ENCODE measurements at regions not wholly inside any gene's neighbourhood (a gene's known extent, or its start where the extent isn't known, plus 50 kb on each side); places are given as distances from the start of the nearest gene placed in this dataset.

GRCh38 chr4:27085396-27085795, 224.8 kb downstream of the STIM2 start:
- peaks cover 5% of the 10 kb centered on the region for H3K9me3 Mint-ChIP-seq (ENCODE audit: unreplicated experiment)
- H3K4me3 Mint-ChIP-seq (ENCODE audit: unreplicated experiment) = peak overlapping the region; percentile 89
- H3K27me3 Mint-ChIP-seq (ENCODE audit: unreplicated experiment) = peaks cover 9% of the 10 kb centered on the region
- no peak for DNase-seq
- peak overlapping the region; percentile 24 for H3K27ac Mint-ChIP-seq (ENCODE audit: unreplicated experiment)
- no peak for TF ChIP-seq CTCF (IDR thresholded peaks at IDR 0.05; ENCODE audit: partially characterized antibody, unreplicated experiment)
- H3K36me3 Mint-ChIP-seq (ENCODE audit: unreplicated experiment) = no peaks in the 10 kb centered on the region
- H3K4me1 Mint-ChIP-seq (ENCODE audit: low read depth, unreplicated experiment) = peaks cover 17% of the 10 kb centered on the region

- no peak overlapping the region for H3K4me3 Mint-ChIP-seq (ENCODE audit: unreplicated experiment)
- H3K4me1 Mint-ChIP-seq (ENCODE audit: low read depth, unreplicated experiment) = peaks cover 9% of the 10 kb centered on the region
- H3K27me3 Mint-ChIP-seq (ENCODE audit: unreplicated experiment) = peaks cover 9% of the 10 kb centered on the region
Measured at GRCh38 chr4:27087306-27088045, 226.8 kb downstream of the STIM2 start.

GRCh38 chr4:27088491-27088890, 227.8 kb downstream of the STIM2 start:
- H3K36me3 Mint-ChIP-seq (ENCODE audit: unreplicated experiment) = no peaks in the 10 kb centered on the region
- H3K4me1 Mint-ChIP-seq (ENCODE audit: low read depth, unreplicated experiment) = peaks cover 9% of the 10 kb centered on the region
- peaks cover 5% of the 10 kb centered on the region for H3K9me3 Mint-ChIP-seq (ENCODE audit: unreplicated experiment)
- no peak for DNase-seq
- peaks cover 9% of the 10 kb centered on the region for H3K27me3 Mint-ChIP-seq (ENCODE audit: unreplicated experiment)
- no peak overlapping the region for H3K4me3 Mint-ChIP-seq (ENCODE audit: unreplicated experiment)
- no peak for TF ChIP-seq CTCF (IDR thresholded peaks at IDR 0.05; ENCODE audit: partially characterized antibody, unreplicated experiment)
- H3K27ac Mint-ChIP-seq (ENCODE audit: unreplicated experiment) = no peak overlapping the region

More at GRCh38 chr4:27087306-27088045, 226.8 kb downstream of the STIM2 start:
- no peak for TF ChIP-seq CTCF (IDR thresholded peaks at IDR 0.05; ENCODE audit: partially characterized antibody, unreplicated experiment)
- no peak overlapping the region for H3K27ac Mint-ChIP-seq (ENCODE audit: unreplicated experiment)
- DNase-seq = no peak
- H3K36me3 Mint-ChIP-seq (ENCODE audit: unreplicated experiment) = no peaks in the 10 kb centered on the region
- H3K9me3 Mint-ChIP-seq (ENCODE audit: unreplicated experiment) = peaks cover 5% of the 10 kb centered on the region

- Mint-ChIP-seq H3K9me3 (ENCODE audit: unreplicated experiment) (no peaks in the 10 kb centered on the region), H3K4me1 (ENCODE audit: low read depth, unreplicated experiment) (peaks cover 4% of the 10 kb centered on the region), H3K36me3 (ENCODE audit: unreplicated experiment) (no peaks in the 10 kb centered on the region), H3K27me3 (ENCODE audit: unreplicated experiment) (peaks cover 7% of the 10 kb centered on the region), H3K27ac (ENCODE audit: unreplicated experiment) (no peak overlapping the region), H3K4me3 (ENCODE audit: unreplicated experiment) (no peak overlapping the region)
- DNase-seq = no peak
- no peak for TF ChIP-seq CTCF (IDR thresholded peaks at IDR 0.05; ENCODE audit: partially characterized antibody, unreplicated experiment)
Measured at GRCh38 chr4:27089186-27089585, 228.5 kb downstream of the STIM2 start.

GRCh38 chr4:27090406-27090805, 229.8 kb downstream of the STIM2 start:
- H3K4me3 Mint-ChIP-seq (ENCODE audit: unreplicated experiment) = no peak overlapping the region
- H3K27me3 Mint-ChIP-seq (ENCODE audit: unreplicated experiment) = peaks cover 4% of the 10 kb centered on the region
- DNase-seq = no peak
- no peaks in the 10 kb centered on the region for H3K9me3 Mint-ChIP-seq (ENCODE audit: unreplicated experiment)
- H3K27ac Mint-ChIP-seq (ENCODE audit: unreplicated experiment) = no peak overlapping the region
- H3K4me1 Mint-ChIP-seq (ENCODE audit: low read depth, unreplicated experiment) = peaks cover 2% of the 10 kb centered on the region
- H3K36me3 Mint-ChIP-seq (ENCODE audit: unreplicated experiment) = no peaks in the 10 kb centered on the region
- no peak for TF ChIP-seq CTCF (IDR thresholded peaks at IDR 0.05; ENCODE audit: partially characterized antibody, unreplicated experiment)

Data from glutamatergic neuron (in vitro differentiated cells).